Panc1 (cell line): ENCODE measurements at regions not wholly inside any gene's neighbourhood (a gene's known extent, or its start where the extent isn't known, plus 50 kb on each side); places are given as distances from the start of the nearest gene placed in this dataset.

Experiments used
- ATAC-seq: fragments of 200-7000 bp; cut with Tn5 transposase; 2 replicates; pipeline ENCODE4 v1.9.1; 2020; ENCODE audit warnings: mild to moderate bottlenecking, moderate library complexity
- BruUV-seq: library from RNA; stranded (reverse); fragments of 400-500 nt; replicated peaks from 2 replicates; lab custom pipeline; 2021; lab: Mats Ljungman, UMichigan
- CTCF ChIA-PET: fragments of 300-600 bp; sonication (Branson Sonifier 250); formaldehyde crosslinking; loops from one replicate; lab custom pipeline; 2022; ENCODE audit warnings: antibody characterized with exemption; lab: Charles Lee
- POLR2A ChIA-PET: fragments of 300-600 bp; sonication (Branson Sonifier 250); formaldehyde crosslinking; loops from one replicate; lab custom pipeline; 2022; ENCODE audit warnings: antibody characterized with exemption; lab: Charles Lee
- DNase-seq: peaks from one replicate; pipeline ENCODE4 v3.0.0-alpha.2; 2010; ENCODE audit warnings: low read depth, low spot score
- H3K27ac ChIP-seq: 2 replicates; pipeline ENCODE4 v1.5.1; 2011; ENCODE audit warnings: mild to moderate bottlenecking, low read length, inconsistent platforms
- H3K27me3 ChIP-seq: fragments of 200-500 bp; sonication (Bioruptor generic); 2 replicates; pipeline ENCODE4 v1.6.0; 2014; ENCODE audit warnings: low read length, inconsistent platforms; ENCODE audit not compliant: control insufficient read depth, insufficient read depth
- H3K36me3 ChIP-seq: fragments of 200-500 bp; sonication (Bioruptor generic); 2 replicates; pipeline ENCODE4 v1.5.1; 2014; ENCODE audit warnings: inconsistent platforms, mild to moderate bottlenecking, low read length, moderate library complexity; ENCODE audit not compliant: control insufficient read depth, insufficient read depth
- H3K4me1 ChIP-seq: 2 replicates; pipeline ENCODE4 v1.5.1; 2011; ENCODE audit warnings: inconsistent platforms, mild to moderate bottlenecking, low read length, moderate library complexity; ENCODE audit not compliant: control insufficient read depth, insufficient read depth
- H3K4me3 ChIP-seq, 2 experiments: 2 replicates each; pipeline ENCODE4 v1.5.1; 2011 to 2012; ENCODE audit warnings: low read depth in 2 of 2, low read length in 2 of 2, mild to moderate bottlenecking in 2 of 2, inconsistent platforms in 1 of 2, moderate library complexity in 1 of 2
- H3K9me3 ChIP-seq: fragments of 200-500 bp; sonication (Bioruptor generic); 2 replicates; pipeline ENCODE4 v1.5.1; 2014; ENCODE audit warnings: low read depth, mild to moderate bottlenecking, inconsistent platforms, low read length, moderate library complexity; ENCODE audit not compliant: control insufficient read depth, insufficient read depth
- POLR2AphosphoS5 ChIP-seq: IDR thresholded peaks from 2 replicates; pipeline ENCODE4 v1.6.1; 2012; ENCODE audit warnings: mild to moderate bottlenecking, low read depth, low read length, moderate library complexity
- SIN3A ChIP-seq: IDR thresholded peaks from 2 replicates; pipeline ENCODE4 v1.6.1; 2012; ENCODE audit warnings: low read depth, mild to moderate bottlenecking, low read length, moderate library complexity, borderline replicate concordance; ENCODE audit not compliant: insufficient read depth
- TCF7L2 ChIP-seq: IDR thresholded peaks from 2 replicates; pipeline ENCODE4 v1.6.1; 2011; ENCODE audit warnings: mild to moderate bottlenecking, low read depth, low read length, inconsistent platforms
- in situ Hi-C: cut with HindIII; loops from 2 replicates; pipeline ENCODE4 v1.10.0; 2016; ENCODE audit warnings: low sequenced_read_pairs, low pct_unique_long_range_greater_than_20kb
- intact Hi-C: fragments of 100-400 bp; cut with micrococcal nuclease; formaldehyde crosslinking; loops from one replicate; pipeline ENCODE4 v1.10.0; 2022; ENCODE audit not compliant: unreplicated experiment
- TF ChIP-seq, protein P1 (sequence below): fragments of 450-650 bp; IDR thresholded peaks from 2 replicates; pipeline ENCODE4 v1.5.1; 2017; ENCODE audit warnings: mild to moderate bottlenecking
- TF ChIP-seq, protein P2 (sequence below), 2 experiments: IDR thresholded peaks; 2 replicates each; pipeline ENCODE4 v1.6.1; 2011 to 2012; ENCODE audit warnings: low read depth in 2 of 2, control low read depth in 1 of 2, low read length in 1 of 2, mild to moderate bottlenecking in 1 of 2, moderate library complexity in 1 of 2; ENCODE audit not compliant: insufficient read depth in 1 of 2

DNA sequence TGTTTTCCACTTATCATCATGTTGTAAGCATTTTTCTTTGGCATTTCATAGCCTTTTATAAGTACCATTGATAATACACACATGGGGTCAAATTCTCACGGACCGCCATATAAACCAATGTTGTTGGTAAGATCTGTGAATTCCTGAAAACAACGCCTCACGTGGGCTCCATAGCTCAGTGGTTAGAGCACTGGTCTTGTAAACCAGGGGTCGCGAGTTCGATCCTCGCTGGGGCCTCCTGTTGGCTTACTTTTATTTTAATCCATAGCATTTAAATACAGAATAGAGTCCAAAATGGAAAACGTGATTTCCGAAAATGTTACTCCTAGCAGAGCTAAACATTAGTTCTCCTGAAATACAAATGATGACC, 83.1 kb downstream of the HHIPL2 start:
- H3K27ac ChIP-seq, result peak overlapping the region; percentile 72
- CTCF ChIA-PET, result interaction anchor here (0.8 to 1.9 kb wide), 2 partner anchors 9 to 169 kb away, joined by 3 to 34 read pairs; no protein-coding TSS in a partner anchor
- BruUV-seq, result no TSS peak
- DNase-seq, result peak; percentile 61
- in situ Hi-C loops, result no loop called here
- H3K9me3 ChIP-seq, result no peaks in the 10 kb centered on the region
- intact Hi-C loops, result loop anchor here (1.0 to 5.0 kb wide), 2 partner anchors 169 to 247 kb away; partner anchors contain the start of genes AIDA and BROX
- POLR2A ChIA-PET, result interaction anchor here (0.6 to 0.7 kb wide), 3 partner anchors 639 to 860 kb away, joined by 3 to 5 read pairs (median 3); partner anchors contain the start of gene DUSP10
- TF ChIP-seq, protein P1, sequence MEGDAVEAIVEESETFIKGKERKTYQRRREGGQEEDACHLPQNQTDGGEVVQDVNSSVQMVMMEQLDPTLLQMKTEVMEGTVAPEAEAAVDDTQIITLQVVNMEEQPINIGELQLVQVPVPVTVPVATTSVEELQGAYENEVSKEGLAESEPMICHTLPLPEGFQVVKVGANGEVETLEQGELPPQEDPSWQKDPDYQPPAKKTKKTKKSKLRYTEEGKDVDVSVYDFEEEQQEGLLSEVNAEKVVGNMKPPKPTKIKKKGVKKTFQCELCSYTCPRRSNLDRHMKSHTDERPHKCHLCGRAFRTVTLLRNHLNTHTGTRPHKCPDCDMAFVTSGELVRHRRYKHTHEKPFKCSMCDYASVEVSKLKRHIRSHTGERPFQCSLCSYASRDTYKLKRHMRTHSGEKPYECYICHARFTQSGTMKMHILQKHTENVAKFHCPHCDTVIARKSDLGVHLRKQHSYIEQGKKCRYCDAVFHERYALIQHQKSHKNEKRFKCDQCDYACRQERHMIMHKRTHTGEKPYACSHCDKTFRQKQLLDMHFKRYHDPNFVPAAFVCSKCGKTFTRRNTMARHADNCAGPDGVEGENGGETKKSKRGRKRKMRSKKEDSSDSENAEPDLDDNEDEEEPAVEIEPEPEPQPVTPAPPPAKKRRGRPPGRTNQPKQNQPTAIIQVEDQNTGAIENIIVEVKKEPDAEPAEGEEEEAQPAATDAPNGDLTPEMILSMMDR, result no peak
- TF ChIP-seq, protein P2, sequence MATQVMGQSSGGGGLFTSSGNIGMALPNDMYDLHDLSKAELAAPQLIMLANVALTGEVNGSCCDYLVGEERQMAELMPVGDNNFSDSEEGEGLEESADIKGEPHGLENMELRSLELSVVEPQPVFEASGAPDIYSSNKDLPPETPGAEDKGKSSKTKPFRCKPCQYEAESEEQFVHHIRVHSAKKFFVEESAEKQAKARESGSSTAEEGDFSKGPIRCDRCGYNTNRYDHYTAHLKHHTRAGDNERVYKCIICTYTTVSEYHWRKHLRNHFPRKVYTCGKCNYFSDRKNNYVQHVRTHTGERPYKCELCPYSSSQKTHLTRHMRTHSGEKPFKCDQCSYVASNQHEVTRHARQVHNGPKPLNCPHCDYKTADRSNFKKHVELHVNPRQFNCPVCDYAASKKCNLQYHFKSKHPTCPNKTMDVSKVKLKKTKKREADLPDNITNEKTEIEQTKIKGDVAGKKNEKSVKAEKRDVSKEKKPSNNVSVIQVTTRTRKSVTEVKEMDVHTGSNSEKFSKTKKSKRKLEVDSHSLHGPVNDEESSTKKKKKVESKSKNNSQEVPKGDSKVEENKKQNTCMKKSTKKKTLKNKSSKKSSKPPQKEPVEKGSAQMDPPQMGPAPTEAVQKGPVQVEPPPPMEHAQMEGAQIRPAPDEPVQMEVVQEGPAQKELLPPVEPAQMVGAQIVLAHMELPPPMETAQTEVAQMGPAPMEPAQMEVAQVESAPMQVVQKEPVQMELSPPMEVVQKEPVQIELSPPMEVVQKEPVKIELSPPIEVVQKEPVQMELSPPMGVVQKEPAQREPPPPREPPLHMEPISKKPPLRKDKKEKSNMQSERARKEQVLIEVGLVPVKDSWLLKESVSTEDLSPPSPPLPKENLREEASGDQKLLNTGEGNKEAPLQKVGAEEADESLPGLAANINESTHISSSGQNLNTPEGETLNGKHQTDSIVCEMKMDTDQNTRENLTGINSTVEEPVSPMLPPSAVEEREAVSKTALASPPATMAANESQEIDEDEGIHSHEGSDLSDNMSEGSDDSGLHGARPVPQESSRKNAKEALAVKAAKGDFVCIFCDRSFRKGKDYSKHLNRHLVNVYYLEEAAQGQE (IDR thresholded peaks at IDR 0.05; ENCODE audit: insufficient read depth in 1 of 2, low read depth in 2 of 2, low read length in 1 of 2), result no peak
- TF ChIP-seq SIN3A, result no peak
- TF ChIP-seq POLR2AphosphoS5, result no peak
- no peak for TF ChIP-seq TCF7L2
- ATAC-seq, result peak; percentile 70
- no peaks in the 10 kb centered on the region for H3K27me3 ChIP-seq
- peak overlapping the region; percentile 63 to 80 for H3K4me3 ChIP-seq
- peaks cover 8% of the 10 kb centered on the region for H3K4me1 ChIP-seq
- no peaks in the 10 kb centered on the region for H3K36me3 ChIP-seq

DNA sequence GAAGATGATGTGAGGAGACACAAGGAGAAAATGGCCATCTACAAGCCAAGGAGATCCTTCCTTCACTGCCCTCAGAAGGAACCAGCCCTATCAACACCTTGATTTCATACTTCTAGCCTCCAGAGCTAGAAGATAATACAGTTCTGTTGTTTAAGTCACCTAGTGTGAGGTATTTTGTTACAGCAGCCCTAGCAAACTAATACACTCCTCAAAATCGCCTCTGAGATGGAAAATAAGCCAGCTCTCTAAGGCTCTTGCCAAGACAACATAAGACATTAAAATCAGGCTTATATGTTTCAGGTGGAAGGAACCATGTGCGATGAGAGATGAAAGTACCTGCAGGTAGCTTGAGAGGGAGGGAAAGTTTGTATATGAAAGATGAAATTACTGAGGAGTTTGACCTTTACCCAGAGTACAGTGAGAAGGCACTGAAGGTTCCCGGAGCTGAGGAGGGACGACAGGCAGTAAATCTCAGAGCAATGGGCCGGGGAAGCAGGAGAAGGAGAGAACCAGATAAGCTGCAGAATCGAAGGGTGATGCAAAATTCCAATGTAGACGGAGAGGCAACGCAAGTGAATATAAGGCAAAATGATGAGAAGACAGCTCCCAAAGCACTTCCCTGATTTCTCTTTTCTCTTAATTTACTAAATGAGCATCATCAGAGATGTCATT, 84.7 kb downstream of the HHIPL2 start:
- CTCF ChIA-PET, result interaction anchor here (0.7 kb wide), 1 partner anchor 171 kb away, joined by 3 read pairs; no protein-coding TSS in a partner anchor
- Histone ChIP-seq H3K27ac (no peak overlapping the region), H3K9me3 (no peaks in the 10 kb centered on the region), H3K36me3 (no peaks in the 10 kb centered on the region), H3K27me3 (no peaks in the 10 kb centered on the region), H3K4me3 (no peak overlapping the region), H3K4me1 (peaks cover 8% of the 10 kb centered on the region)
- BruUV-seq, result no TSS peak
- in situ Hi-C loops, result no loop called here
- no peak for ATAC-seq
- POLR2A ChIA-PET, result no interaction called here
- no peak for DNase-seq
- no peak for TF ChIP-seq SIN3A
- TF ChIP-seq, protein P1, result no peak
- TF ChIP-seq TCF7L2, result no peak
- TF ChIP-seq, protein P2 (IDR thresholded peaks at IDR 0.05; ENCODE audit: insufficient read depth in 1 of 2, low read depth in 2 of 2, low read length in 1 of 2), result no peak
- TF ChIP-seq POLR2AphosphoS5, result no peak
- intact Hi-C loops, result no loop called here
